CD14-positive monocyte (primary cell): ENCODE measurements at regions not wholly inside any gene's neighbourhood (a gene's known extent, or its start where the extent isn't known, plus 50 kb on each side); places are given as distances from the start of the nearest gene placed in this dataset.
A peak's percentile ranks its signal among the peaks of the same experiment; 100 is the strongest.

ENCODE experiments used
- DNase-seq, 3 donors: peaks; one replicate each; pipeline ENCODE4 v3.0.0-alpha.2; 2011 to 2022
- H2AFZ ChIP-seq: 2 replicates; pipeline ENCODE4 v1.6.0; 2012; ENCODE audit warnings: mild to moderate bottlenecking, low read depth, low read length, inconsistent platforms; ENCODE audit not compliant: insufficient read depth, poor library complexity, severe bottlenecking
- H3K27ac ChIP-seq, 2 donors: 1 replicate in 1 of 2; 2 replicates in 1 of 2; pipeline ENCODE4 v1.5.1; 2012 to 2013; ENCODE audit warnings: low read length in 2 of 2, control low read depth in 1 of 2, inconsistent platforms in 1 of 2, low read depth in 1 of 2, mild to moderate bottlenecking in 1 of 2
- H3K27me3 ChIP-seq, 2 donors: one replicate each; pipeline versions ENCODE4 v1.6.0 to v1.6.1; 2011 to 2013; ENCODE audit warnings: low read length in 2 of 2; ENCODE audit not compliant: control insufficient read depth in 2 of 2, insufficient read depth in 2 of 2
- H3K36me3 ChIP-seq, 2 donors: replicated peaks in 1 of 2; 1 replicate in 1 of 2; 2 replicates in 1 of 2; pipeline versions ENCODE4 v1.5.1 to v1.6.1; 2012 to 2013; ENCODE audit warnings: low read length in 2 of 2, control low read depth in 1 of 2, inconsistent platforms in 1 of 2, mild to moderate bottlenecking in 1 of 2; ENCODE audit not compliant: insufficient read depth in 2 of 2, control insufficient read depth in 1 of 2
- H3K4me1 ChIP-seq, 2 donors: 1 replicate in 1 of 2; 2 replicates in 1 of 2; pipeline versions ENCODE4 v1.5.1 to v1.6.1; 2012 to 2013; ENCODE audit warnings: low read length in 2 of 2, control low read depth in 1 of 2, inconsistent platforms in 1 of 2, mild to moderate bottlenecking in 1 of 2, moderate library complexity in 1 of 2; ENCODE audit not compliant: insufficient read depth in 2 of 2, control insufficient read depth in 1 of 2
- H3K4me2 ChIP-seq: replicated peaks from 2 replicates; pipeline ENCODE3; 2012; ENCODE audit warnings: low read length, moderate library complexity, mild to moderate bottlenecking; ENCODE audit not compliant: poor library complexity, severe bottlenecking; ENCODE audit errors: extremely low read depth
- H3K4me3 ChIP-seq, 3 experiments: fragments of 200-600 bp in 1 of 3; sonication (generic) in 1 of 3; replicated peaks in 1 of 3; 1 replicate in 2 of 3; 2 replicates in 1 of 3; pipeline ENCODE4 v1.5.1; 2011 to 2013; ENCODE audit warnings: low read length in 3 of 3, mild to moderate bottlenecking in 3 of 3, control low read depth in 2 of 3, low read depth in 2 of 3, inconsistent platforms in 1 of 3, moderate library complexity in 1 of 3
- H3K79me2 ChIP-seq: 2 replicates; pipeline ENCODE4 v1.6.0; 2012; ENCODE audit warnings: mild to moderate bottlenecking, control low read depth, inconsistent platforms, low read length, moderate library complexity; ENCODE audit not compliant: insufficient read depth
- H3K9ac ChIP-seq: 2 replicates; pipeline ENCODE4 v1.6.0; 2017; ENCODE audit warnings: low read length, mild to moderate bottlenecking; ENCODE audit not compliant: insufficient read depth, poor library complexity, severe bottlenecking
- H3K9me3 ChIP-seq, 2 donors: replicated peaks in 1 of 2; 1 replicate in 1 of 2; 2 replicates in 1 of 2; pipeline versions ENCODE4 v1.5.1 to v1.6.1; 2012 to 2013; ENCODE audit warnings: low read length in 2 of 2, control low read depth in 1 of 2; ENCODE audit not compliant: control insufficient read depth in 1 of 2, insufficient read depth in 1 of 2
- H4K20me1 ChIP-seq: 2 replicates; pipeline ENCODE4 v1.6.0; 2012; ENCODE audit warnings: mild to moderate bottlenecking, low read length, control low read depth, moderate library complexity; ENCODE audit not compliant: insufficient read depth
- H3K27ac Mint-ChIP-seq, 7 donors: one replicate each; pipeline ENCODE4 v1.8.0; 2020; ENCODE audit warnings: mild to moderate bottlenecking in 7 of 7, mixed read lengths in 7 of 7, moderate library complexity in 6 of 7, inconsistent platforms in 2 of 7
- H3K27me3 Mint-ChIP-seq, 3 donors: one replicate each; pipeline ENCODE4 v1.8.0; 2021 to 2022; ENCODE audit warnings: low read depth in 3 of 3, mild to moderate bottlenecking in 3 of 3, mixed read lengths in 3 of 3, moderate library complexity in 3 of 3, inconsistent platforms in 1 of 3
- H3K36me3 Mint-ChIP-seq, 2 donors: one replicate each; pipeline ENCODE4 v1.8.0; 2020; ENCODE audit warnings: mixed read lengths in 2 of 2, inconsistent platforms in 1 of 2, mild to moderate bottlenecking in 1 of 2
- H3K4me1 Mint-ChIP-seq: one replicate; pipeline ENCODE4 v1.8.0; 2020; ENCODE audit warnings: mild to moderate bottlenecking, mixed read lengths
- H3K4me3 Mint-ChIP-seq, 2 donors: one replicate each; pipeline ENCODE4 v1.8.0; 2020; ENCODE audit warnings: mild to moderate bottlenecking in 2 of 2, mixed read lengths in 2 of 2, moderate library complexity in 1 of 2
- H3K9me3 Mint-ChIP-seq, 7 donors: one replicate each; pipeline ENCODE4 v1.8.0; 2020 to 2022; ENCODE audit warnings: mixed read lengths in 7 of 7, mild to moderate bottlenecking in 6 of 7, moderate library complexity in 6 of 7, inconsistent platforms in 2 of 7
- WGBS: methylation state at CpG from one replicate; pipeline ENCODE4 v1.1.5; 2013; ENCODE audit warnings: missing lambda C conversion rate; ENCODE audit not compliant: insufficient coverage; 5-methylcytosine and 5-hydroxymethylcytosine counted together
- intact Hi-C, 2 donors: fragments of 100-400 bp; cut with micrococcal nuclease; formaldehyde crosslinking; loops; one replicate each; pipeline versions ENCODE4 v1.15.0 to v1.15.1; 2023
- TF ChIP-seq, protein P1 (sequence below): fragments of 200-600 bp; IDR thresholded peaks from one replicate; pipeline ENCODE4 v1.8.0; 2022; ENCODE audit warnings: antibody characterized with exemption, mild to moderate bottlenecking

GRCh38 chr5:159496773-159497172, 166.5 kb upstream of the IL12B start:
- intact Hi-C loops, result no loop called here
- H3K9me3 Mint-ChIP-seq, result peaks cover 0 to 5% (median 3%) of the 10 kb centered on the region in 7 donors

DNA sequence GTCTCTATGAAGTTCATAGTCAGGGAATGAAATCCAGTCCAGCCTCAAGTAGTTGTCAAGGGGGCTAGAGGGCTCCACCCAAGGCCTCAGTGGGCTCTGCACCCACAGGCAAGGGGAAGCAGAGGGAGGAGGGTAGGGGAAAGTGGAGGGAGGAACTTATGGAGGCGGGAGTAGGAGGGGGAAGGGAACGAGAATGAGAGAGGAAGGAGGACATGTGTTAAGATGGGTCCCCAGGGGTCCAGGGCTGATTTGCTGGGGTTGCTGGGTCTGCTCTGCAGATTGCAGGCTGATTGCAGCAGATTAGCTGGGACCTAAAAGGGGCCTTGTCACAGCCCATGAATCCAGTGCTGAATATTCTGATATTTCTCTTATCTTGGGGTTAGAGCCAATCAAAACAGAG, 166.9 kb upstream of the IL12B start:
- peaks cover 4 to 8% (median 5%) of the 10 kb centered on the region in 3 donors for H3K27me3 Mint-ChIP-seq
- H3K27ac ChIP-seq, result no peak overlapping the region
- H4K20me1 ChIP-seq, result no peaks in the 10 kb centered on the region
- no peak overlapping the region for H2AFZ ChIP-seq
- no peaks in the 10 kb centered on the region for H3K4me1 ChIP-seq
- no peak overlapping the region for H3K4me2 ChIP-seq
- no peaks in the 10 kb centered on the region for H3K27me3 ChIP-seq
- 22% methylated on average over 1 of the region's 2 CpGs for WGBS
- no peaks in the 10 kb centered on the region for H3K9me3 ChIP-seq
- DNase-seq, result no peak
- no peak overlapping the region for H3K4me3 ChIP-seq
- intact Hi-C loops, result no loop called here
- H3K36me3 Mint-ChIP-seq, result no peaks in the 10 kb centered on the region
- H3K4me1 Mint-ChIP-seq, result no peaks in the 10 kb centered on the region
- H3K4me3 Mint-ChIP-seq, result no peak overlapping the region
- H3K27ac Mint-ChIP-seq, result peak overlapping the region in 1 of 7 donors; percentile 66
- no peaks in the 10 kb centered on the region for H3K36me3 ChIP-seq
- TF ChIP-seq, protein P1, sequence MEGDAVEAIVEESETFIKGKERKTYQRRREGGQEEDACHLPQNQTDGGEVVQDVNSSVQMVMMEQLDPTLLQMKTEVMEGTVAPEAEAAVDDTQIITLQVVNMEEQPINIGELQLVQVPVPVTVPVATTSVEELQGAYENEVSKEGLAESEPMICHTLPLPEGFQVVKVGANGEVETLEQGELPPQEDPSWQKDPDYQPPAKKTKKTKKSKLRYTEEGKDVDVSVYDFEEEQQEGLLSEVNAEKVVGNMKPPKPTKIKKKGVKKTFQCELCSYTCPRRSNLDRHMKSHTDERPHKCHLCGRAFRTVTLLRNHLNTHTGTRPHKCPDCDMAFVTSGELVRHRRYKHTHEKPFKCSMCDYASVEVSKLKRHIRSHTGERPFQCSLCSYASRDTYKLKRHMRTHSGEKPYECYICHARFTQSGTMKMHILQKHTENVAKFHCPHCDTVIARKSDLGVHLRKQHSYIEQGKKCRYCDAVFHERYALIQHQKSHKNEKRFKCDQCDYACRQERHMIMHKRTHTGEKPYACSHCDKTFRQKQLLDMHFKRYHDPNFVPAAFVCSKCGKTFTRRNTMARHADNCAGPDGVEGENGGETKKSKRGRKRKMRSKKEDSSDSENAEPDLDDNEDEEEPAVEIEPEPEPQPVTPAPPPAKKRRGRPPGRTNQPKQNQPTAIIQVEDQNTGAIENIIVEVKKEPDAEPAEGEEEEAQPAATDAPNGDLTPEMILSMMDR, result no peak
- H3K9ac ChIP-seq, result no peak overlapping the region
- peaks cover 2 to 7% (median 3%) of the 10 kb centered on the region in 7 donors for H3K9me3 Mint-ChIP-seq
- H3K79me2 ChIP-seq, result no peaks in the 10 kb centered on the region

More at GRCh38 chr5:159496773-159497172, 166.5 kb upstream of the IL12B start:
- H3K27ac Mint-ChIP-seq, result no peak overlapping the region
- no peak overlapping the region for H3K9ac ChIP-seq
- no peak overlapping the region for H2AFZ ChIP-seq
- no peaks in the 10 kb centered on the region for H3K36me3 ChIP-seq
- WGBS, result 77% methylated on average over 4 of the region's 7 CpGs
- H4K20me1 ChIP-seq, result no peaks in the 10 kb centered on the region
- H3K79me2 ChIP-seq, result no peaks in the 10 kb centered on the region
- no peaks in the 10 kb centered on the region for H3K27me3 ChIP-seq
- H3K27me3 Mint-ChIP-seq, result peaks cover 4 to 8% (median 5%) of the 10 kb centered on the region in 3 donors
- DNase-seq, result no peak
- H3K4me1 ChIP-seq, result no peaks in the 10 kb centered on the region
- no peaks in the 10 kb centered on the region for H3K4me1 Mint-ChIP-seq
- TF ChIP-seq, protein P1, result no peak
- no peak overlapping the region for H3K4me2 ChIP-seq
- no peak overlapping the region for H3K4me3 ChIP-seq
- H3K36me3 Mint-ChIP-seq, result no peaks in the 10 kb centered on the region
- no peak overlapping the region for H3K27ac ChIP-seq
- no peak overlapping the region for H3K4me3 Mint-ChIP-seq
- no peaks in the 10 kb centered on the region for H3K9me3 ChIP-seq
